ENCODE measurements at regions not wholly inside any gene's neighbourhood (a gene's known extent, or its start where the extent isn't known, plus 50 kb on each side); places are given as distances from the start of the nearest gene placed in this dataset.

DNA sequence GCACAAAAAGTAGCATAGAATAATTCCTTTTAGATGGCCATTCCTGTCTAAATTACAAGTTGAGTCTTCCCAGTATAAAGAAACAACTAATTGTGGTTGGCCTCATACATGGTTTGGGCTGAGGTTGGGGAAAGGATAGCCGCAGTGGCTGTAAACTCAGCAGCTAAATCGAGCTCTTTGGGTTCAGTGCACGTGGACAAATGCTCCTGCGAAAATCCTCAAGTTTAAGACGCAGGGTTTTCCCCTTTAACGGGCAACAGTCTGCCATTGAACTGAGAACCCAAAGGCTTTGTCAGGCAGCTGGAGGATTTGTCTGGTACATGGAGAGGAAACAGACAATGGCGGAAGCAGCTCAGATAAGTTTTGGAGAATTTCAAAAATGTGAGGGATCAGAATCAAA lies 331.9 kb downstream of the TGFB2 start:
- H3K4me3 ChIP-seq (ENCODE audit: low read depth, low read length): no peak overlapping the region
- no peak for DNase-seq (ENCODE audit: low read depth)
- TF ChIP-seq, protein P1, sequence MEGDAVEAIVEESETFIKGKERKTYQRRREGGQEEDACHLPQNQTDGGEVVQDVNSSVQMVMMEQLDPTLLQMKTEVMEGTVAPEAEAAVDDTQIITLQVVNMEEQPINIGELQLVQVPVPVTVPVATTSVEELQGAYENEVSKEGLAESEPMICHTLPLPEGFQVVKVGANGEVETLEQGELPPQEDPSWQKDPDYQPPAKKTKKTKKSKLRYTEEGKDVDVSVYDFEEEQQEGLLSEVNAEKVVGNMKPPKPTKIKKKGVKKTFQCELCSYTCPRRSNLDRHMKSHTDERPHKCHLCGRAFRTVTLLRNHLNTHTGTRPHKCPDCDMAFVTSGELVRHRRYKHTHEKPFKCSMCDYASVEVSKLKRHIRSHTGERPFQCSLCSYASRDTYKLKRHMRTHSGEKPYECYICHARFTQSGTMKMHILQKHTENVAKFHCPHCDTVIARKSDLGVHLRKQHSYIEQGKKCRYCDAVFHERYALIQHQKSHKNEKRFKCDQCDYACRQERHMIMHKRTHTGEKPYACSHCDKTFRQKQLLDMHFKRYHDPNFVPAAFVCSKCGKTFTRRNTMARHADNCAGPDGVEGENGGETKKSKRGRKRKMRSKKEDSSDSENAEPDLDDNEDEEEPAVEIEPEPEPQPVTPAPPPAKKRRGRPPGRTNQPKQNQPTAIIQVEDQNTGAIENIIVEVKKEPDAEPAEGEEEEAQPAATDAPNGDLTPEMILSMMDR (IDR thresholded peaks at IDR 0.05; ENCODE audit: low read depth, low read length, missing control alignments): no peak

DNA sequence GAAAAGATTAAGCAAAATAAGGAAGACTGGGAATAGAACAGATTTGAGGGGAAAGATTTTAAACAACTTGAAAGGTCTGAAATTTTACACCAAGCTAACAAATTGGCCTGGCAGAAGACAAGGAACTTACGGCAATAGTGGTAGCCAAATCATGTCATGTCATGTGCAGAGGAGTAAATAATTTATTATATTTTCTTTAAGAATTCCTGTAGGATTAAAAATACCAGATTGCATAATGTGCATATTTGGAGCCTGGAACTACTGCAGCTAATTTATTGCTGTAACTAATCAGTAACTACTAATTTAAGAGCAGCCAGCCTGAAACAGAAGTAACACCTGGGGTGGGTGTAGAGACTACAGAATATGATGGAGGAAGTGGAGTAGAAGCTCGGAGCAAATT lies 334.3 kb downstream of the TGFB2 start:
- DNase-seq (ENCODE audit: low read depth): no peak
- TF ChIP-seq, protein P1 (IDR thresholded peaks at IDR 0.05; ENCODE audit: low read depth, low read length, missing control alignments): no peak
- no peak overlapping the region for H3K4me3 ChIP-seq (ENCODE audit: low read depth, low read length)

- TF ChIP-seq, protein P1 (IDR thresholded peaks at IDR 0.05; ENCODE audit: low read depth, low read length, missing control alignments): no peak
- H3K4me3 ChIP-seq (ENCODE audit: low read depth, low read length): no peak overlapping the region
- no peak for DNase-seq (ENCODE audit: low read depth)
Observed at GRCh38 chr1:218679988-218680748, 335.0 kb downstream of the TGFB2 start.

- no peak for DNase-seq (ENCODE audit: low read depth)
- no peak overlapping the region for H3K4me3 ChIP-seq (ENCODE audit: low read depth, low read length)
- TF ChIP-seq, protein P1 (IDR thresholded peaks at IDR 0.05; ENCODE audit: low read depth, low read length, missing control alignments): no peak
Observed at GRCh38 chr1:218683242-218683641, 338.1 kb downstream of the TGFB2 start.

- H3K4me3 ChIP-seq (ENCODE audit: low read depth, low read length): no peak overlapping the region
- no peak for DNase-seq (ENCODE audit: low read depth)
- TF ChIP-seq, protein P1 (IDR thresholded peaks at IDR 0.05; ENCODE audit: low read depth, low read length, missing control alignments): no peak
Observed at GRCh38 chr1:218686258-218686657, 341.1 kb downstream of the TGFB2 start.

DNA sequence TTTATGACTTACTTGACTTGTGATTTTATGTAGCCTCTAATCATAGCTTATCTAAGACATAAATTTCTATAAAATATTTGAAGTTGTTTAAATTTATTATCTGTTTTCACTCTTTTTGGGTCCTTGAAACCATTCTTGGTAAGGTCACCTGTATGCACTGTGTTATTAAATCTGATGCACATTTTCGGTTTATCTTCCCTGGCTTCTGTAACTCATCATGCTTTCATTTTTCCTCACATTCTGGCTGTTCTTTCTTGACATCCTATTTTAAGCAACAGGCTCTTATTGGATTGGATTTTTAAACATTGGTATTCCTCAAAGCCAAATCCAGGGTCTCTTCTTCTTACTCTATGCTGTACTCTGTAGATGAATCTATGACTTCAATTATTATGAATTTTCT lies 341.6 kb downstream of the TGFB2 start:
- no peak for DNase-seq (ENCODE audit: low read depth)
- H3K4me3 ChIP-seq (ENCODE audit: low read depth, low read length): no peak overlapping the region
- TF ChIP-seq, protein P1 (IDR thresholded peaks at IDR 0.05; ENCODE audit: low read depth, low read length, missing control alignments): no peak

- TF ChIP-seq, protein P1 (IDR thresholded peaks at IDR 0.05; ENCODE audit: low read depth, low read length, missing control alignments): no peak
- no peak overlapping the region for H3K4me3 ChIP-seq (ENCODE audit: low read depth, low read length)
- no peak for DNase-seq (ENCODE audit: low read depth)
Observed at GRCh38 chr1:218692808-218693207, 347.7 kb downstream of the TGFB2 start.

Measured in GM12864 (cell line).